OCI-LY3 (cell line): ENCODE measurements at regions not wholly inside any gene's neighbourhood (a gene's known extent, or its start where the extent isn't known, plus 50 kb on each side); places are given as distances from the start of the nearest gene placed in this dataset.

Experiments used
- H2AFZ ChIP-seq: fragments of 200-600, 300-600 bp; shearing (Covaris generic); 2 replicates; pipeline ENCODE4 v1.6.0; 2014; ENCODE audit warnings: antibody characterized with exemption, low read depth, low read length
- H3K27ac ChIP-seq: fragments of 200-600, 300-600 bp; sonication (generic); 2 replicates; pipeline ENCODE4 v1.5.1; 2014; ENCODE audit warnings: mild to moderate bottlenecking, low read length, moderate library complexity, mixed read lengths
- H3K27me3 ChIP-seq: fragments of 200-600, 300-600 bp; sonication (generic); 2 replicates; pipeline ENCODE4 v1.6.1; 2014; ENCODE audit warnings: low read depth, low read length, mixed read lengths
- H3K36me3 ChIP-seq: fragments of 200-600, 300-600 bp; sonication (generic); replicated peaks from 2 replicates; pipeline ENCODE3; 2014; ENCODE audit warnings: low read depth, low read length, mixed read lengths
- H3K4me1 ChIP-seq: fragments of 300-600, 200-600 bp; sonication (generic); 2 replicates; pipeline ENCODE4 v1.6.1; 2014; ENCODE audit warnings: low read length, mixed read lengths
- H3K4me2 ChIP-seq: fragments of 200-600, 300-600 bp; sonication (generic); 2 replicates; pipeline ENCODE4 v1.6.1; 2014; ENCODE audit warnings: low read length, mixed read lengths
- H3K4me3 ChIP-seq: fragments of 300-600, 200-600 bp; sonication (generic); 2 replicates; pipeline ENCODE4 v1.5.1; 2014; ENCODE audit warnings: antibody characterized with exemption, mild to moderate bottlenecking, low read length, moderate library complexity
- H3K79me2 ChIP-seq: fragments of 300-600, 200-600 bp; shearing (Covaris generic); 2 replicates; pipeline ENCODE4 v1.6.1; 2014; ENCODE audit warnings: mild to moderate bottlenecking, low read length, mixed read lengths
- H3K9ac ChIP-seq: fragments of 300-600, 200-600 bp; shearing (Covaris generic); 2 replicates; pipeline ENCODE4 v1.6.0; 2014; ENCODE audit warnings: mild to moderate bottlenecking, low read length, moderate library complexity
- H3K9me3 ChIP-seq: fragments of 200-600, 300-600 bp; shearing (Covaris generic); 2 replicates; pipeline ENCODE4 v1.6.1; 2014; ENCODE audit warnings: low read length, mixed read lengths; ENCODE audit not compliant: insufficient read depth
- H4K20me1 ChIP-seq: fragments of 200-600, 300-600 bp; sonication (generic); 2 replicates; pipeline ENCODE4 v1.6.1; 2016; ENCODE audit warnings: low read length, mixed read lengths; ENCODE audit not compliant: insufficient read depth
- EZH2phosphoT487 ChIP-seq: fragments of 200-600 bp; shearing (Covaris generic); IDR thresholded peaks from 2 replicates; pipeline ENCODE4 v1.6.1; 2018; ENCODE audit warnings: antibody characterized with exemption, mixed run types, low read depth
- TF ChIP-seq, protein P1 (sequence below): fragments of 200-600, 300-600 bp; sonication (generic); IDR thresholded peaks from 2 replicates; pipeline ENCODE4 v1.5.1; 2014; ENCODE audit warnings: antibody characterized with exemption, low read length, low read depth

DNA sequence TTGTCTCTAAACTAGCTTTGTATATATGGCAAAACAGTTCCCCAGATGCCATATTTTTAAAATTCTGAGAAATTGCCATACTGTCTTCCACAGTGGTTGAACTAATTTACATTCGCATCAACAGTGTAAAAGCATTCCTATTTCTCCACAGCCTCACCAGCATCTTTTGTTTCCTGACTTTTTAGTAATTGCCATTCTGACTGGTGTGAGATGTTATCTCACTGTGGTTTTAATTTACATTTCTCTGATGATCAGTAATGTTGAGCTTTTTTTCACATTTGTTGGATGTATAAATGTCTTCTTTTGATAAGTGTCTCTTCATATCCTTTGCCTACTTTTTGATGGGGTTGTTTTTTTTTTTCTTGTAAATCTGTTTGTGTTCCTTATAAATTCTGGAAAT, 1222.7 kb upstream of the CITED2 start:
- Histone ChIP-seq H2AFZ (no peak overlapping the region), H3K27me3 (no peaks in the 10 kb centered on the region), H3K4me3 (no peak overlapping the region), H3K9ac (no peak overlapping the region), H3K4me1 (no peaks in the 10 kb centered on the region), H3K79me2 (no peaks in the 10 kb centered on the region), H3K36me3 (no peaks in the 10 kb centered on the region), H3K9me3 (no peaks in the 10 kb centered on the region), H3K4me2 (no peak overlapping the region), H4K20me1 (no peaks in the 10 kb centered on the region), H3K27ac (no peak overlapping the region)
- TF ChIP-seq, protein P1, sequence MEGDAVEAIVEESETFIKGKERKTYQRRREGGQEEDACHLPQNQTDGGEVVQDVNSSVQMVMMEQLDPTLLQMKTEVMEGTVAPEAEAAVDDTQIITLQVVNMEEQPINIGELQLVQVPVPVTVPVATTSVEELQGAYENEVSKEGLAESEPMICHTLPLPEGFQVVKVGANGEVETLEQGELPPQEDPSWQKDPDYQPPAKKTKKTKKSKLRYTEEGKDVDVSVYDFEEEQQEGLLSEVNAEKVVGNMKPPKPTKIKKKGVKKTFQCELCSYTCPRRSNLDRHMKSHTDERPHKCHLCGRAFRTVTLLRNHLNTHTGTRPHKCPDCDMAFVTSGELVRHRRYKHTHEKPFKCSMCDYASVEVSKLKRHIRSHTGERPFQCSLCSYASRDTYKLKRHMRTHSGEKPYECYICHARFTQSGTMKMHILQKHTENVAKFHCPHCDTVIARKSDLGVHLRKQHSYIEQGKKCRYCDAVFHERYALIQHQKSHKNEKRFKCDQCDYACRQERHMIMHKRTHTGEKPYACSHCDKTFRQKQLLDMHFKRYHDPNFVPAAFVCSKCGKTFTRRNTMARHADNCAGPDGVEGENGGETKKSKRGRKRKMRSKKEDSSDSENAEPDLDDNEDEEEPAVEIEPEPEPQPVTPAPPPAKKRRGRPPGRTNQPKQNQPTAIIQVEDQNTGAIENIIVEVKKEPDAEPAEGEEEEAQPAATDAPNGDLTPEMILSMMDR = no peak
- TF ChIP-seq EZH2phosphoT487 = no peak

DNA sequence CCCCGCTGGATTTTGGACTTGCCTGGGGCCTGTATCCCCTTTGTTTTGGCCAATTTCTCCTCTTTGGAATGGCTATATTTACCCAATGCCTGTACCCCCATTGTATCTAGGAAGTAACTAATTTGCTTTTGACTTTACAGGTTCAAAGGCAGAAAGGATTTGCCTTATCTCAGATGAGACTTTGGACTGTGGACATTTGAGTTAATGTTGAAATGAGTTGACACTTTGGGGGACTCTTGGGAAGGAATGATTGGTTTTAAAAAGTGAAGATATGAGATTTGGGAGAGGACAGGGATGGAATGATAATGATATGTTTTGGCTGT, 1220.3 kb upstream of the CITED2 start:
- Histone ChIP-seq H3K4me1 (no peaks in the 10 kb centered on the region), H2AFZ (no peak overlapping the region), H3K9me3 (no peaks in the 10 kb centered on the region), H3K4me3 (no peak overlapping the region), H3K36me3 (no peaks in the 10 kb centered on the region), H4K20me1 (no peaks in the 10 kb centered on the region), H3K27me3 (no peaks in the 10 kb centered on the region), H3K9ac (no peak overlapping the region), H3K4me2 (no peak overlapping the region), H3K27ac (no peak overlapping the region), H3K79me2 (no peaks in the 10 kb centered on the region)
- TF ChIP-seq, protein P1 = no peak
- no peak for TF ChIP-seq EZH2phosphoT487

DNA sequence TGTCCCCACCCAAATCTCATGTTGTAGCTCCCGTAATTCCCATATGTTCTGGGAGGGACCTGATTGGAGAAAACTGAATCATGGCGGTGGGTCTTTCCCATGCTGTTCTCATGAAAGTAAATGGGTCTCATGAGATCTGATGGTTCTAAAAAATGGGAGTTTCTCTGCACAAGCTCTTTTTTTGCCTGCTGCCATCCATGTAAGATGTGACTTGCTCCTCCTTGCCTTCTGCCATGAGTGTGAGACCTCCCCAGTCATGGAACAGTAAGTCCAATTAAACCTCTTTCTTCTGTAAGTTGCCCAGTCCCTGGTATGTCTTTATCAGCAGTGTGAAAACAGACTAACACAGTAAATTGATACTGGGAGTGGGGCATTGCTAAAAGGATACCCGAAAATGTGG, 1218.4 kb upstream of the CITED2 start:
- Histone ChIP-seq H3K36me3 (no peaks in the 10 kb centered on the region), H3K27me3 (no peaks in the 10 kb centered on the region), H4K20me1 (no peaks in the 10 kb centered on the region), H3K9me3 (no peaks in the 10 kb centered on the region), H3K79me2 (no peaks in the 10 kb centered on the region), H3K9ac (no peak overlapping the region), H2AFZ (no peak overlapping the region), H3K4me3 (no peak overlapping the region), H3K27ac (no peak overlapping the region), H3K4me1 (no peaks in the 10 kb centered on the region), H3K4me2 (no peak overlapping the region)
- TF ChIP-seq, protein P1 = no peak
- TF ChIP-seq EZH2phosphoT487 = no peak

DNA sequence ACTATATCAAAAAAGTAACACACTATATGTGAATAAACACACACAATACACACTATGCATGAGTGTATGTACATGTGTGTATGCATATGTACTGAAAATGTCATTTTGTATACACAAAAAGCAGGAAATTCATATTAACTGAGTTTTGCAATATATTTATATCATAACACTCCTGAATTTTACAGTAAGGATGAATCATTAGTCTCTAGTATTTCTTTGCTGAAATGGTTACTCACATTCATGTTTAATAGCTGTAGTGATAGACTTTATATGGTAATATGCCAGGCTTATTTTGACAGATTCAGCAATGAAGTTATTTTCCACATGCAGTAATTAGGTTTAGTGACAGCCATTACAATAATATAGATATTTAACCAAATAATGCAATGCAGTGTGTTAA, 1216.2 kb upstream of the CITED2 start:
- H3K4me2 ChIP-seq = no peak overlapping the region
- no peak overlapping the region for H3K9ac ChIP-seq
- no peaks in the 10 kb centered on the region for H3K79me2 ChIP-seq
- no peaks in the 10 kb centered on the region for H3K27me3 ChIP-seq
- H3K36me3 ChIP-seq = no peaks in the 10 kb centered on the region
- peaks cover 15% of the 10 kb centered on the region for H3K4me1 ChIP-seq
- H3K9me3 ChIP-seq = no peaks in the 10 kb centered on the region
- H2AFZ ChIP-seq = no peak overlapping the region
- no peaks in the 10 kb centered on the region for H4K20me1 ChIP-seq
- no peak overlapping the region for H3K27ac ChIP-seq
- no peak for TF ChIP-seq EZH2phosphoT487
- TF ChIP-seq, protein P1 = no peak
- no peak overlapping the region for H3K4me3 ChIP-seq
